ENCODE measurements at regions not wholly inside any gene's neighbourhood (a gene's known extent, or its start where the extent isn't known, plus 50 kb on each side); places are given as distances from the start of the nearest gene placed in this dataset.

DNA sequence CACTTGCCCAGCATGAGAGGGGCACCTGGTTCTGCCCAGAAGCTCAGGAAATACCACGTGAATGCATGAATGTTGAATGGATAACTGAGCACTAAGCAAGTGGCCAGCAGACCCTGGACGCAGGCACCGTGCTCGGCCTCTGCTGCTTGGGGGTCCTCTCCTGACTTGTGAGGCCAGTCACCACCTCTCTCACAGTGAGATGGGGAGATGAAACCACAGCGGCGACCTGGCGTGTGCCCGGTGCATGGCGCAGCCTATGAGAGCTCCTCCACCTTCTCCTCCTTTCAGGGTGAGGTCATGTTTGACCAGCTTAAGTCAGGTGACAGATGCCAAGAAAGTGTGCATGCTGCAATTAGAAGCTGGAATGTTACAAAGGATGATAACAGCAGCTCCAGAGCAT is 75.5 kb downstream of the HMX1 start:
- ChIA-PET POLR2A (ENCODE audit: low non-redundant PET) (no interaction called here), CTCF (no interaction called here)
- TF ChIP-seq, protein P1, sequence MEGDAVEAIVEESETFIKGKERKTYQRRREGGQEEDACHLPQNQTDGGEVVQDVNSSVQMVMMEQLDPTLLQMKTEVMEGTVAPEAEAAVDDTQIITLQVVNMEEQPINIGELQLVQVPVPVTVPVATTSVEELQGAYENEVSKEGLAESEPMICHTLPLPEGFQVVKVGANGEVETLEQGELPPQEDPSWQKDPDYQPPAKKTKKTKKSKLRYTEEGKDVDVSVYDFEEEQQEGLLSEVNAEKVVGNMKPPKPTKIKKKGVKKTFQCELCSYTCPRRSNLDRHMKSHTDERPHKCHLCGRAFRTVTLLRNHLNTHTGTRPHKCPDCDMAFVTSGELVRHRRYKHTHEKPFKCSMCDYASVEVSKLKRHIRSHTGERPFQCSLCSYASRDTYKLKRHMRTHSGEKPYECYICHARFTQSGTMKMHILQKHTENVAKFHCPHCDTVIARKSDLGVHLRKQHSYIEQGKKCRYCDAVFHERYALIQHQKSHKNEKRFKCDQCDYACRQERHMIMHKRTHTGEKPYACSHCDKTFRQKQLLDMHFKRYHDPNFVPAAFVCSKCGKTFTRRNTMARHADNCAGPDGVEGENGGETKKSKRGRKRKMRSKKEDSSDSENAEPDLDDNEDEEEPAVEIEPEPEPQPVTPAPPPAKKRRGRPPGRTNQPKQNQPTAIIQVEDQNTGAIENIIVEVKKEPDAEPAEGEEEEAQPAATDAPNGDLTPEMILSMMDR (conservative IDR thresholded peaks at IDR 0.05; ENCODE audit: low read depth), result no peak

DNA sequence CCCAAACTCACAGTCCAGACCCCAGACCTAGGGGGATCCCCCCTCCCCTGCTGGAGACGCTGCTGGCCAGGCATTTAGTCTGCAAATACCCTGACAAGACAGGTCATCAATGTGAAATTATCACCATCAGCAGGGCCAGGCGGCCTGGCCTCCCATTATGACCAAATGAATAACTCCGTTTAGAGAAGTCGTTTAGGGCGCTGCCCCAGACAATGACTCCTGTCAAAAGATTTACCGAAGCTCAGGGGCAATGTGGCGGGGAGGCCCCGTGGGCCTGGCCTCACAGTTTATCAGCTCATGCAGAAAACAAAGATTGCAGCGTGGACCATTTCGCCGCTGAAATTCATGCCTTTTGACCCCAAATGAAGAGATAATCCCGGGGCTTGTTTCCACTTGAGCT is 76.5 kb downstream of the HMX1 start:
- TF ChIP-seq, protein P1 (conservative IDR thresholded peaks at IDR 0.05; ENCODE audit: low read depth), result no peak
- no peak for DNase-seq (ENCODE audit: low spot score)
- no peak overlapping the region for H3K27ac ChIP-seq
- CTCF ChIA-PET, result no interaction called here
- POLR2A ChIA-PET (ENCODE audit: low non-redundant PET), result no interaction called here

More for the DNA sequence above, 75.5 kb downstream of the HMX1 start:
- no peak for DNase-seq (ENCODE audit: low spot score)
- H3K27ac ChIP-seq, result no peak overlapping the region

DNA sequence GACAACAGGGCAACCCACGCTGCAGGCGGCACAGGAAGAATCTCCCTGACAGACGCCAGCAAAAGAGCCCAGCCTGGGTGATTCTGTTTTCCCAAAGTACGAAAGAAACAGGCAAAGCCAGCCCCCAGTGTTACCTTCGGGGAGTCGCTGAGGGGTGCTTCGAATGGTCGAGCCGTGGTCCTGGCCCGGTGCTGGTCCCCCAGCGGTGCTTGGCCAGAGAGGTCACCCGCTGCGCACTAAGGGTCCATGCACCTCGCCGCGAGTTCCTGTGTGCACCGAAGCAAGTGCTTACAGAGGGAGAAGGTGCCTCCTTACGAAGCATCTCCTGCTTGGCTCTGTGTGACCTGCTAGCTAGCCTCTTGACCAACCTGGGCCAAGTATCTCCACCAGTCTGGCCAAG is 77.1 kb downstream of the HMX1 start:
- POLR2A ChIA-PET (ENCODE audit: low non-redundant PET), result no interaction called here
- TF ChIP-seq, protein P1 (conservative IDR thresholded peaks at IDR 0.05; ENCODE audit: low read depth), result no peak
- CTCF ChIA-PET, result no interaction called here
- no peak for DNase-seq (ENCODE audit: low spot score)
- no peak overlapping the region for H3K27ac ChIP-seq

- ChIA-PET POLR2A (ENCODE audit: low non-redundant PET) (no interaction called here), CTCF (no interaction called here)
Measured at GRCh38 chr4:8793571-8794160, 78.0 kb downstream of the HMX1 start.

GRCh38 chr4:8792491-8792890 is 79.1 kb downstream of the HMX1 start:
- TF ChIP-seq, protein P1 (conservative IDR thresholded peaks at IDR 0.05; ENCODE audit: low read depth), result no peak
- DNase-seq (ENCODE audit: low spot score), result no peak
- no peak overlapping the region for H3K27ac ChIP-seq
- POLR2A ChIA-PET (ENCODE audit: low non-redundant PET), result no interaction called here
- CTCF ChIA-PET, result no interaction called here

More at GRCh38 chr4:8793571-8794160, 78.0 kb downstream of the HMX1 start:
- no peak for DNase-seq (ENCODE audit: low spot score)
- TF ChIP-seq, protein P1 (conservative IDR thresholded peaks at IDR 0.05; ENCODE audit: low read depth), result no peak
- H3K27ac ChIP-seq, result no peak overlapping the region

DNA sequence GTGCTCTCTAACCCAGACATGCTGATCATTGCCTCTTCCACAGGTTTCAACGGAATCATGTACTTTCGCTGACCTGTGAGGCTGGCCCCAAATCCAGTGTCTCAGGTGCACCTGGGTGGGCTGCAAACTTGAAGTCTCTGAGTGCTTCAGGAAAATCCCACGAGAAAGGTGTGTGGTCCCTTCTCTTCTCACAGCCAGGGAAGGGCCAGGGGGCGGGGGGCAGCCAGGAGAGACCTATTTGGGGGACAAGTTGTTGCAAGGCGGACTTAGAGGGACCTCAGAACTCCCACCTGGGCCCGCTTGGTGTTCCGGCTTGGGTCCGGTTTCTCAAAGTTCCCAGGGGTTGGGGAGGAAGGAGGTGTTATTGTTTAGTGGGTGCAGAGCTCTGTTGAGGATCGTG is 80.0 kb downstream of the HMX1 start:
- DNase-seq (ENCODE audit: low spot score), result no peak
- POLR2A ChIA-PET (ENCODE audit: low non-redundant PET), result no interaction called here
- no peak overlapping the region for H3K27ac ChIP-seq
- TF ChIP-seq, protein P1 (conservative IDR thresholded peaks at IDR 0.05; ENCODE audit: low read depth), result no peak
- CTCF ChIA-PET, result no interaction called here

GRCh38 chr4:8790749-8791148 is 80.9 kb downstream of the HMX1 start:
- DNase-seq (ENCODE audit: low spot score), result no peak
- TF ChIP-seq, protein P1 (conservative IDR thresholded peaks at IDR 0.05; ENCODE audit: low read depth), result no peak
- CTCF ChIA-PET, result no interaction called here
- H3K27ac ChIP-seq, result no peak overlapping the region
- POLR2A ChIA-PET (ENCODE audit: low non-redundant PET), result no interaction called here

Measured in RWPE1 (cell line).